ENCODE measurements at regions not wholly inside any gene's neighbourhood (a gene's known extent, or its start where the extent isn't known, plus 50 kb on each side); places are given as distances from the start of the nearest gene placed in this dataset.

DNA sequence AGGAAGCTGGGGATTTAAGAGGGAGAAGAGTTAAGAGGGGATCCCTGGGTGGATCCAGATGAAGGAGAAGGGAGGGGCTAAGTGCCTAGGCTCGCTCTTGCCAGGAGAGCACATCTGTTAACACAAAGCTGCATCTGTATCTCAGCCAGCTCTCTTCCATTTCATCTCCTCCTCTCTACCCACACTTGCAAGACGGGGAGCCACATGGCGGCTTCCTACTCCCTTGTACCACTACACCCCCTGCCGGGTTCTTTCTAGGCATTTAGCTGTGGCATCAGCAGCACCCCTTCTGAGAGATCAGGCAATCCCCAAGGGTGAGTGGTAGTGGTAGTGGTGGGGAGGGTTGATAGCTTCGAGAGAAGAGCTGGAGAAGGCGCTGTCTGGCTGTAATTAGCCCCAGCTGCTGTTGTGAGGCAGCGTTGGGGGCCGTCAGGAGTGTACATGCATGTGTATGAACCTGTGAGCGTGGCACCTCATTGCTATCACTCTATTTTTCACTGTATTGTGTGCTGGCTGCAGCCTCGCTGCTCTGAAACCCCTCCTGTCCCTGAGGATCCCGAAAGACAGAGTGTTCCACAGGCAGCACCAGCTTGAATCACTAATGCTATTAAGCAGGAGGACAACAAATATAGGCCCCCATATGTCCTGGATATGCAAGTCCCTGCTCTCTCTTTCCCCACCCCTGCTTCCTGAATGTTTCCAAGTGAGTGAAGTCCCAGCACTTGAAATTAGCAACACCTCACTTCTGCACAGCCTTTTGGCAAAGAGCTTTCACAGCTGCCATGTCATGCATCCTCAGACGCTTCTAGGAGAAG is 73.7 kb downstream of the RTL9 start:
- POLR2A ChIA-PET = interaction anchor here (0.8 kb wide), 1 partner anchor 8 kb away, joined by 3 read pairs; no protein-coding TSS in a partner anchor

DNA sequence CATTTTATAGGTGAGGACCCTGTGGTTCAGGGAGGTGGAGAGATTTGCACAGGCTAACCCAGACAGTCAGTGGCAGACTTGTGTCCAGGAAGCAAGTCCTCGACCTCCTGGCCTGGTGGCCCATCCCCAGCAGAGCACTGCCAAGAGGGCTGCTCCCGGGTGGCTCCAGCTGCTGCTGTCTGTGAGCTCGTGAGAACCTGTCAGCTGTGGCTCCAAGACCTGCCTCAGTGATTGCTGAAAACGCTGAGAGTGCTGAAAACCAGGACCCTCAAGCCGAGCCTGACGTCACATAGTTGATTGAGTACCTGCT is 74.2 kb downstream of the RTL9 start:
- H3K9me3 Mint-ChIP-seq (ENCODE audit: unreplicated experiment) = no peaks in the 10 kb centered on the region
- peaks cover 76% of the 10 kb centered on the region for H3K27me3 Mint-ChIP-seq (ENCODE audit: insufficient read depth, unreplicated experiment)
- H3K4me1 Mint-ChIP-seq (ENCODE audit: insufficient read depth, unreplicated experiment) = no peaks in the 10 kb centered on the region
- BruUV-seq (replicated peaks) = no TSS peak
- H3K4me3 Mint-ChIP-seq (ENCODE audit: unreplicated experiment) = no peak overlapping the region
- intact Hi-C loops (cut with micrococcal nuclease) = no loop called here
- ChIA-PET CTCF (interaction anchor here (0.6 to 1.3 kb wide), 2 partner anchors 9 to 233 kb away, joined by 3 read pairs; no protein-coding TSS in a partner anchor), POLR2A (interaction anchor here (0.5 kb wide), 1 partner anchor 398 kb away, joined by 6 read pairs; no protein-coding TSS in a partner anchor)
- DNase-seq (ENCODE audit: unreplicated experiment) = no peak
- TF ChIP-seq, protein P1, sequence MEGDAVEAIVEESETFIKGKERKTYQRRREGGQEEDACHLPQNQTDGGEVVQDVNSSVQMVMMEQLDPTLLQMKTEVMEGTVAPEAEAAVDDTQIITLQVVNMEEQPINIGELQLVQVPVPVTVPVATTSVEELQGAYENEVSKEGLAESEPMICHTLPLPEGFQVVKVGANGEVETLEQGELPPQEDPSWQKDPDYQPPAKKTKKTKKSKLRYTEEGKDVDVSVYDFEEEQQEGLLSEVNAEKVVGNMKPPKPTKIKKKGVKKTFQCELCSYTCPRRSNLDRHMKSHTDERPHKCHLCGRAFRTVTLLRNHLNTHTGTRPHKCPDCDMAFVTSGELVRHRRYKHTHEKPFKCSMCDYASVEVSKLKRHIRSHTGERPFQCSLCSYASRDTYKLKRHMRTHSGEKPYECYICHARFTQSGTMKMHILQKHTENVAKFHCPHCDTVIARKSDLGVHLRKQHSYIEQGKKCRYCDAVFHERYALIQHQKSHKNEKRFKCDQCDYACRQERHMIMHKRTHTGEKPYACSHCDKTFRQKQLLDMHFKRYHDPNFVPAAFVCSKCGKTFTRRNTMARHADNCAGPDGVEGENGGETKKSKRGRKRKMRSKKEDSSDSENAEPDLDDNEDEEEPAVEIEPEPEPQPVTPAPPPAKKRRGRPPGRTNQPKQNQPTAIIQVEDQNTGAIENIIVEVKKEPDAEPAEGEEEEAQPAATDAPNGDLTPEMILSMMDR (IDR thresholded peaks at IDR 0.05; ENCODE audit: unreplicated experiment) = no peak
- no peaks in the 10 kb centered on the region for H3K36me3 Mint-ChIP-seq (ENCODE audit: insufficient read depth, unreplicated experiment)
- no peak overlapping the region for H3K27ac Mint-ChIP-seq (ENCODE audit: low read depth, unreplicated experiment)

More for the DNA sequence above, 73.7 kb downstream of the RTL9 start:
- no peak overlapping the region for H3K4me3 Mint-ChIP-seq (ENCODE audit: unreplicated experiment)
- BruUV-seq (replicated peaks) = no TSS peak
- no peaks in the 10 kb centered on the region for H3K36me3 Mint-ChIP-seq (ENCODE audit: insufficient read depth, unreplicated experiment)
- H3K4me1 Mint-ChIP-seq (ENCODE audit: insufficient read depth, unreplicated experiment) = no peaks in the 10 kb centered on the region
- no peaks in the 10 kb centered on the region for H3K9me3 Mint-ChIP-seq (ENCODE audit: unreplicated experiment)
- CTCF ChIA-PET = interaction anchor here (0.6 to 1.3 kb wide), 2 partner anchors 8 to 233 kb away, joined by 3 read pairs; no protein-coding TSS in a partner anchor
- DNase-seq (ENCODE audit: unreplicated experiment) = no peak
- intact Hi-C loops (cut with micrococcal nuclease) = no loop called here
- H3K27me3 Mint-ChIP-seq (ENCODE audit: insufficient read depth, unreplicated experiment) = peaks cover 76% of the 10 kb centered on the region
- TF ChIP-seq, protein P1 (IDR thresholded peaks at IDR 0.05; ENCODE audit: unreplicated experiment) = no peak
- H3K27ac Mint-ChIP-seq (ENCODE audit: low read depth, unreplicated experiment) = no peak overlapping the region

DNA sequence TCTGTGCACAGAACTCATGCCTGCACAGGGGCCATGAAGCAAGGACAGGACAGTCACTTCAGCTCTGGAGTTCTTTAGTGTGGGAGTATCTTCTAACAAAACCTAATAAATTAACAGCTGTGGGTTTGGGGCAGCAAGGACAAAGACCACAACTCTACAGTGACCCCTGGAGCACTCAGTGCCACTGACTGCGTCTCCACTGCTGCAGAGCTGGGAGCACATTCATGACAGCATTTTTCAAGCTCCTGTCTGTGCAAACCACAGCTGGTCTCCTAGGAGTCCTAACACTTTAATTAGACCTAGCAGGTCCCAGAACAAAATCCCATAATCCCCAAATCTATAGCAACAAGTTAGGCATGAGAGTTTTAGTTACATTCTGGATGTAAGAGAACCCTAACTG is 76.5 kb downstream of the RTL9 start:
- H3K4me1 Mint-ChIP-seq (ENCODE audit: insufficient read depth, unreplicated experiment) = no peaks in the 10 kb centered on the region
- H3K36me3 Mint-ChIP-seq (ENCODE audit: insufficient read depth, unreplicated experiment) = no peaks in the 10 kb centered on the region
- H3K27me3 Mint-ChIP-seq (ENCODE audit: insufficient read depth, unreplicated experiment) = peaks cover 83% of the 10 kb centered on the region
- intact Hi-C loops (cut with micrococcal nuclease) = no loop called here
- DNase-seq (ENCODE audit: unreplicated experiment) = no peak
- TF ChIP-seq, protein P1 (IDR thresholded peaks at IDR 0.05; ENCODE audit: unreplicated experiment) = no peak
- ChIA-PET CTCF (interaction anchor here (0.9 kb wide), 1 partner anchor 412 kb away, joined by 3 read pairs; no protein-coding TSS in a partner anchor), POLR2A (no interaction called here)
- no peak overlapping the region for H3K27ac Mint-ChIP-seq (ENCODE audit: low read depth, unreplicated experiment)
- no TSS peak for BruUV-seq (replicated peaks)
- no peaks in the 10 kb centered on the region for H3K9me3 Mint-ChIP-seq (ENCODE audit: unreplicated experiment)
- H3K4me3 Mint-ChIP-seq (ENCODE audit: unreplicated experiment) = no peak overlapping the region

DNA sequence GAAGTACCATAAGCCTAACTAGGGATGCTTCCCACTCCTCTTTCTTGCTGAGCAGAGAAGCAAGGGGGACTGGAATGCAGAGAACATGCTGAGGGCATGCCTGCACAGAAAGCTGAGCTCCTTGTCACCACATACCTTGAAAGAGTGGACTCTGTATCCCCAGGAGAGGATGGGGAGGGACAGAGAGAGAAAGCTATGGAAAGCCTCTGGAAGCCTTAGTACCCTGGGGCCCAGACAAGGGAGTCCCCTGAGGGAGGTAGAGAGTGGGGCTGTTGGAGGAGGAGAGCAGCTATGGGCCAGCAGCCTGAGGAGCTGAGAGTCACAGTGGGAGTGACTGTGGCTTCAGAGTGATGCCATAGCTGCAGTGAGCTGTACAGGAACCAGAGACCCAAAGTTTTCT is 77.9 kb downstream of the RTL9 start:
- no peak overlapping the region for H3K27ac Mint-ChIP-seq (ENCODE audit: low read depth, unreplicated experiment)
- TF ChIP-seq, protein P1 (IDR thresholded peaks at IDR 0.05; ENCODE audit: unreplicated experiment) = no peak
- no TSS peak for BruUV-seq (replicated peaks)
- intact Hi-C loops (cut with micrococcal nuclease) = no loop called here
- H3K4me1 Mint-ChIP-seq (ENCODE audit: insufficient read depth, unreplicated experiment) = no peaks in the 10 kb centered on the region
- no peak for DNase-seq (ENCODE audit: unreplicated experiment)
- ChIA-PET POLR2A (interaction anchor here (0.9 kb wide), 1 partner anchor 8 kb away, joined by 3 read pairs; no protein-coding TSS in a partner anchor), CTCF (interaction anchor here (0.6 to 1.3 kb wide), 4 partner anchors 11 to 289 kb away, joined by 3 to 5 read pairs (median 3); no protein-coding TSS in a partner anchor)
- no peak overlapping the region for H3K4me3 Mint-ChIP-seq (ENCODE audit: unreplicated experiment)
- no peaks in the 10 kb centered on the region for H3K9me3 Mint-ChIP-seq (ENCODE audit: unreplicated experiment)
- peaks cover 86% of the 10 kb centered on the region for H3K27me3 Mint-ChIP-seq (ENCODE audit: insufficient read depth, unreplicated experiment)
- H3K36me3 Mint-ChIP-seq (ENCODE audit: insufficient read depth, unreplicated experiment) = no peaks in the 10 kb centered on the region

Data from MCF 10A (cell line).